ENCODE measurements at regions not wholly inside any gene's neighbourhood (a gene's known extent, or its start where the extent isn't known, plus 50 kb on each side); places are given as distances from the start of the nearest gene placed in this dataset.

GRCh38 chr11:41866525-41866924 lies 407.1 kb upstream of the LRRC4C start:
- TF ChIP-seq POLR2AphosphoS5 (IDR thresholded peaks at IDR 0.05) (no peak), EP300 (IDR thresholded peaks at IDR 0.05) (no peak)

Data from stomach (tissue), 4 donors.